ENCODE measurements at regions not wholly inside any gene's neighbourhood (a gene's known extent, or its start where the extent isn't known, plus 50 kb on each side); places are given as distances from the start of the nearest gene placed in this dataset.
A peak's percentile ranks its signal among the peaks of the same experiment; 100 is the strongest.
"Not testable (repeated sequence)": the region's sequence is repeated elsewhere in the genome, so short reads cannot be mapped to it uniquely, and the experiment has no call there.

GRCh38 chr2:136327162-136327852, 209.4 kb upstream of the CXCR4 start:
- DNase-seq (ENCODE audit: low read depth in 2 of 2) = peak; percentile 60 to 82

DNA sequence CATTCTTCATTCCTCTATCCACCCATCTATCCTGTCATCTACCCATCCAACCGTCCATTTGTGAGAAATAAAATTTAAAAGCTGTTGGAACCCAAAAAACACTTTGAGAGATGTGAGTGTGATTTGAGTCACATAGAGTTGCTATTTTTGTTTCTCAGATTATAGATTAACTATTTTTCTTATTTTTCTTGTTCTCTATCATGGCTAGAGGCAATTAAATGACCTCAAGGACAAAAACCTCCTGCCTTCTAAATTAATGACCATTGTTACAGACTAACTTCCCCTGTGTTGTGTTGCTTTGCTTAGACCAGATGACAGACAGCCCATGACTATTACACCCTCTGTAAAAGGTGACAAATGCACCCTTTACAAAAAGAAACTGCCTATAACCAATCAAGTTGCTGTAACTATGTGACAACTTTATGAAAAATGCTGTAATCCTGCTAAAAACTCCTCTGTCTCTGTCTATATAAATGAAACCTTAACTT, 207.9 kb upstream of the CXCR4 start:
- DNase-seq (ENCODE audit: low read depth in 2 of 2) = no peak

DNA sequence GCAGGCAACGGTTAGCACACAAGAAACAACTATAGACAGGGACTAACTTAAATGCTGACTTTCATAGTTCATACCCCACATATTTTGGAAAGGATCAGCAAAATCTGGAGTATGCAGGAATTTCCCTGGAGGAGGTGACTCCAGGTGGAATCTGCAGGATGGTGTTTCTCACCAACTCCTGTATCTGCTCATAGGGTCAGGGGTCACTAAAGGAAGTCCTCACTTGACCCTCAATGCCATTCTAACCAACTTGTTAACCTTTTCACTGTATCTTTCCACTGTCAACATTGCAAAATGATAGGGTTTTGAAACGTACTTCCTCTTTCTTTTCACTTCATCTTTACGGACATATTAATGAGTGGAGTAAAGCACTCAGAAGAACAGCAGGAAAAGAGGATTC, 207.0 kb upstream of the CXCR4 start:
- DNase-seq (ENCODE audit: low read depth in 2 of 2) = no peak

GRCh38 chr2:136323935-136324334, 206.0 kb upstream of the CXCR4 start:
- no peak for DNase-seq (ENCODE audit: low read depth in 2 of 2)

- DNase-seq (ENCODE audit: low read depth in 2 of 2) = no peak
These were observed 205.2 kb upstream of the CXCR4 start for GRCh38 chr2:136323195-136323594.

- DNase-seq (ENCODE audit: low read depth in 2 of 2) = no peak
These were observed 204.5 kb upstream of the CXCR4 start for GRCh38 chr2:136322428-136322827.

DNA sequence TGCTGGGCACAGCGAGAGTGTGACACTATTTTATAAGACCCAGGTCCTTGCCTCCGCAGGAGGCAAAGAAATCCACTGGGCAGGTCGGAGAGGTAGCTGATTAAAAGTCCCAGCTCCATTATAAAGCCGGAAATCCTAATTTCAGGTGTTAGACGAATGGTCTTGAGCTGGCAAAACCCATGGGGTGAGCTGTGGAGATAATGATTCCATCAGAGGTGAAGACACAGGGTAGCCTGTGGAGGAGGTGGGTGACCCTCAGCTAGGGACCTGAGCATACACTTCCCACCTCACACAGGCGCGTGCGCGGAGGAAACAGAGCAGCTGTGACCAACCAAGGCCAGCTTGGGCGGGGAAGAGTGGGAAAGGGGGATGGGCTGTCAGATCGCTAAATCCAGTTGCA, 201.7 kb upstream of the CXCR4 start:
- DNase-seq (ENCODE audit: low read depth in 2 of 2) = no peak

DNA sequence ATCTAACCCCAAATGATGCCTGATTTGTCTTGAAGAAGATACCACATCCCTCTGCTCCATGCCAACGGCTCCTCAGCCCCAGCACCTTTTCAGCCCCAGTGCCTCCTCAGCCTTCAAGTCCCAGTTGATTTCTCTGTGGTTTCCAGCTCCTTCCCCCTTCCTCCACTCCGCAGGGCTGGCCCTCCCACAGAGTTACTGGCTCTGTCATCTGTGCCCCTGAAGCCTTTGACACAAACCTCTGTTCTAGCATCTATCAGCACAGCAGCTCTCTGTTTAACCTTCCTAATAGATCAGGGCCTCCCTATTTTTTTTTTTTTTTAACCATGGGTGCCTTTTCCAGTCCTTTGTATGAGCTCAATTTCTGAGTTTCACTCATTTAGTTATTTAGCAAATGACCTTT, 201.3 kb upstream of the CXCR4 start:
- peak; percentile 24 to 49 for DNase-seq (ENCODE audit: low read depth in 2 of 2)

- no peak for DNase-seq (ENCODE audit: low read depth in 2 of 2)
These were observed 196.3 kb upstream of the CXCR4 start for GRCh38 chr2:136314240-136314639.

DNA sequence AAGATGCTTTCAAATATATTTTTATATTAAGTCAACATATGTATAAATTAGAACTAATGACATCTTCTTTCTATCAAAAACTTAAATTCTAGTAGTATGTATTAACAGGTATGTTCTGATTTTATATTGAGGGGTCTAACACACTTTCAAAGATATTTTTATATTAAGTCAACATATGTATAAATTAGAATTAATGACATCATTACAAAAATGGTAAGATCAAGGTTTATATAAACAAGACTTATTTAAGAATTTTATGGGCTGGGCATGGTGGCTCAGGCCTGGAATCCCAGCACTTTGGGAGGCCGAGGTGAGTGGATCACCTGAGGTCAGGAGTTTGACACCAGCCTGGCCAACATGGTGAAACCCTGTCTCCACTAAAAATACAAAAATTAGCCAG, 194.6 kb upstream of the CXCR4 start:
- not testable (repeated sequence) for DNase-seq (ENCODE audit: low read depth in 2 of 2)

- peak in 1 of 2 donors; percentile 17 for DNase-seq (ENCODE audit: low read depth in 2 of 2)
These were observed 193.1 kb upstream of the CXCR4 start for GRCh38 chr2:136310797-136311603.

DNA sequence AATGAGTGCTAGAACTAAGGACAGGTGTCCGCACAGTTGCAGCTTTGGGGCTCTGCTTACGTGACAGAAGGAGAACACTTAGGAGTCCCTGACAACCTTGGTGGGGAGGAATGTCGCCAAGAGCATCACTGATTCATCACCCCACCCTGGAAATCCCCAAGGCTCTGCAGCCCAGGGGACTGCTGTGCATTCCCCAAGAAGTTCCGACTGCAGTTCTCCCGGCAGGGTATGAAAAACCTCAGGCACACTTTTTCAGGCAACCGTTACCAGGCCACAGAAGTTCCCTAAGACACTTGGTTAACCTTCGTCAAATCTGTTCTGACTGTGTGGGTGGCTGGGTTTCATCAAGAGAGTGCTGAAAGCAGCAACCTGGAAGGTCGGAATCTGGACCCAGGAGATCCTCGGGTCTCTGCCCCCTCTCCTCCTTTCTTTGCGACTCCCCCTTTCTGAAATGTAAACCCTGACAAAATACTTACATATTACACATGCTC, 192.1 kb upstream of the CXCR4 start:
- DNase-seq (ENCODE audit: low read depth in 2 of 2) = peak in 1 of 2 donors; percentile 48

DNA sequence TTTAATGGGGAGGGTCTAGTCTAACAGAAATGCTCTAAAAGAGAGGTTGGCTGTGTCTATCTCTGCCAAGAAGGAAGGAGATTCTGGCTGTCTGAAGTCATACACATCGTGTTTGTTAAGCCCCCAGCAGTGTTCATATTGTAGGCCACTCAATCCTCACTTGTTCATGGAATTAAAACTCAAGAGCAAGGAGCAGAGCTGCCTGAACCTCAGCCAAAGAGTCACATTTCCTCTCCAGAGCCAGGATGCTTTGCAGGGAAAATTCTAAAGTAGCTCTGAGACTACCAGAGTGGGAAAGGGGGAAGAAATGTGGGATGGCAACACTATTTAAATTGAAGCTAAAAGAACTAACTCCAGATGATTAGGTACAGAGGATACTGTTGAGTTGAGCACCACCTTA, 190.7 kb upstream of the CXCR4 start:
- no peak for DNase-seq (ENCODE audit: low read depth in 2 of 2)

DNA sequence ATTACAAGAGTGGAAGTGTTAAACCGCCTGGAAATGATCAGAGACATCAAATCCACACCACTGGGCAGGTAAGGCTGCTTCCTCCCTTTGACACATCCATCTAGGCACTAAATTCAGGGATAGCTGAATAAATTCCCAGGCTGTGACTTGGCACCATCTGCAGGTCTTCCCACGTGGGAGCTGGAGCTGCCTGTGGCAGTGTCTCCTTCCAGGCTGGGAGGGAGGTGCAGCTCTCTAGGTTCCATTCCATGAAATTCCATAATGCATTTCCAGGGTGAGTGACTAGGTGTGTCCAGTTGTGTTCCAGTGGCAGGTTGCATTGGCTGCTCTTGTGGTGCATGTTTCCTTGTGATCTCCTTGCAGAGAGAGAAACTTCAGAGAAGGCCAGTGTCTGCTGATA, 188.9 kb upstream of the CXCR4 start:
- DNase-seq (ENCODE audit: low read depth in 2 of 2) = no peak

DNA sequence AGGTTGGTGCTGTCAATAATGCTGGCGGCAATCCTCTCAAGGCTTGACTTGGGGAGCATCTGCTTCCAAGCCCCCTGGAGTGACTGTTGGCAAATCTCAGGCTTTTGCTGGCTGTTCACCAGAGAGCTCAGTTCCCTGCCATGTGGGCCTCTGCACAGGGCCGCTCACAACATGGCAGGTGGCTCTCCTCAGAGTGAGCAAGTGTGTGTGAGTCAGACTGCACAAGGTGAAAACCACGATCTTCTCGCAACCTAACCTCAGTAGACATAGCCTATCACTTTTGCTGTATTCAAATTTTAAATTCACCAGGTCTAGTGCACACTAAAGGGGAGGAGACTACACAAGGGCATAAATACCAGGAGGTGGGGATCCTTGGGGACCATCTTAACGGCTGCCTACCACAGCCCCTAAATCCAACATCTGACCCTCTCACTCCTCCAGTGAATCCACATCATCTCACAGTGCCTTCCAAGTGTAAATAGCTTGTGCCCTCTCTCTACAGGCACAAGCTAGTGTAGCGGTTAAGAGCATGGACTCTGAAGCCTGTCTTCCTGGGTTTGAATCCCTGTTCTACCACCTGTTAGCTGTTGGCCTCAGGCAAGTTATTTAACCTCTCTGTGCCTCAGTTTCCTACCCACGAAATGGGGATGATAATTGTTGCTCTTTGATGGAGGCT, 187.7 kb upstream of the CXCR4 start:
- DNase-seq (ENCODE audit: low read depth in 2 of 2) = peak; percentile 58 to 62

- DNase-seq (ENCODE audit: low read depth in 2 of 2) = no peak
These were observed 183.1 kb upstream of the CXCR4 start for GRCh38 chr2:136301006-136301405.

GRCh38 chr2:136298631-136299030, 180.7 kb upstream of the CXCR4 start:
- no peak for DNase-seq (ENCODE audit: low read depth in 2 of 2)

DNA sequence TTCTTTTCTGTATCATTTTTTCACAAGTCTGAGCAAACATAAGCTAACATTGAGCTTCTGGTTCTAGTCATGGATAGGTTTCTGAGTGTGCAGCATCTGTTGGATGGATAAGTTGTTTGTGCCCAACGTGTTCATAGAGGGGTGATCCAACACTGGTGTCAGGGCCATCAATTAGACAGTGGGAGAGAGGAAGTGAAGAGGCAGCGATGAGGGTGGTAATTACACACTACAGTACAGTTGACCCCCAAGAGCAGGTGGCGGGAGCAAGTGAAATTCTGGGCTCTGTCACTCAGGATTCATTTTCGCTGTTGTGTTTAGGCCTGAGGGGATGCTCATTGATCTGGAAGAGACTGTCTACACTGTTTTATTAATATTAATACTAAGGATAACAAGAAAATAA, 180.0 kb upstream of the CXCR4 start:
- DNase-seq (ENCODE audit: low read depth in 2 of 2) = no peak

- DNase-seq (ENCODE audit: low read depth in 2 of 2) = no peak
These were observed 179.4 kb upstream of the CXCR4 start for GRCh38 chr2:136297312-136297711.

DNA sequence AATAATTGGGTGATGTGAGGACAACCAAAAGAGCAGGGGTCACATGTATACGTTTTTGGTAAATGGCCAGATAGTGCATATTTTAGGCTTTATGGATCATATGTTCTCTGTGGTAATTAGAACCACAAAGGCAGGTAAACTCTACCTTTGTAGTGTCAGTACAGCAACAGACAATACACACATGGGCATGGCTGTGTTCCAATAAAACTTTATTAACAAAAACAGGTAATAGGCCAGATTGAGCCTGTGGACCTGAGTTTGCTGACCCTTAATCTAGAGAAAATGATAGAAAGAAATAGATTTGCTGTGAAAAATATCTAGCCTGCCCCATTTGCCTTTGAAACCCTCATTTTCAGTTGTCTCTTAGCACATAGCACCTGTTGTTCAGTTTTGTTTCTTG, 177.2 kb upstream of the CXCR4 start:
- no peak for DNase-seq (ENCODE audit: low read depth in 2 of 2)

GRCh38 chr2:136291871-136292270, 173.9 kb upstream of the CXCR4 start:
- DNase-seq (ENCODE audit: low read depth in 2 of 2) = no peak

- no peak for DNase-seq (ENCODE audit: low read depth in 2 of 2)
These were observed 172.4 kb upstream of the CXCR4 start for GRCh38 chr2:136290326-136290725.
